OCI-LY1 (cell line): ENCODE measurements at regions not wholly inside any gene's neighbourhood (a gene's known extent, or its start where the extent isn't known, plus 50 kb on each side); places are given as distances from the start of the nearest gene placed in this dataset.

Experiments
- CTCF ChIP-seq: fragments of 200-600 bp; sonication (generic), shearing (Covaris generic); IDR thresholded peaks from 2 replicates; pipeline ENCODE4 v1.5.1; 2017; ENCODE audit warnings: mild to moderate bottlenecking, antibody characterized with exemption, low read length, moderate library complexity, mixed read lengths
- EZH2 ChIP-seq: fragments of 200-600 bp; sonication (generic), shearing (Covaris generic); IDR thresholded peaks from 2 replicates; pipeline ENCODE4 v1.8.0; 2017; ENCODE audit warnings: borderline replicate concordance, mixed run types, mild to moderate bottlenecking, antibody characterized with exemption, low read length, moderate library complexity, mixed read lengths

GRCh38 chr4:17170131-17170530 is 271.7 kb upstream of the LDB2 start:
- TF ChIP-seq CTCF (no peak), EZH2 (no peak)
